ENCODE measurements at regions not wholly inside any gene's neighbourhood (a gene's known extent, or its start where the extent isn't known, plus 50 kb on each side); places are given as distances from the start of the nearest gene placed in this dataset.

DNA sequence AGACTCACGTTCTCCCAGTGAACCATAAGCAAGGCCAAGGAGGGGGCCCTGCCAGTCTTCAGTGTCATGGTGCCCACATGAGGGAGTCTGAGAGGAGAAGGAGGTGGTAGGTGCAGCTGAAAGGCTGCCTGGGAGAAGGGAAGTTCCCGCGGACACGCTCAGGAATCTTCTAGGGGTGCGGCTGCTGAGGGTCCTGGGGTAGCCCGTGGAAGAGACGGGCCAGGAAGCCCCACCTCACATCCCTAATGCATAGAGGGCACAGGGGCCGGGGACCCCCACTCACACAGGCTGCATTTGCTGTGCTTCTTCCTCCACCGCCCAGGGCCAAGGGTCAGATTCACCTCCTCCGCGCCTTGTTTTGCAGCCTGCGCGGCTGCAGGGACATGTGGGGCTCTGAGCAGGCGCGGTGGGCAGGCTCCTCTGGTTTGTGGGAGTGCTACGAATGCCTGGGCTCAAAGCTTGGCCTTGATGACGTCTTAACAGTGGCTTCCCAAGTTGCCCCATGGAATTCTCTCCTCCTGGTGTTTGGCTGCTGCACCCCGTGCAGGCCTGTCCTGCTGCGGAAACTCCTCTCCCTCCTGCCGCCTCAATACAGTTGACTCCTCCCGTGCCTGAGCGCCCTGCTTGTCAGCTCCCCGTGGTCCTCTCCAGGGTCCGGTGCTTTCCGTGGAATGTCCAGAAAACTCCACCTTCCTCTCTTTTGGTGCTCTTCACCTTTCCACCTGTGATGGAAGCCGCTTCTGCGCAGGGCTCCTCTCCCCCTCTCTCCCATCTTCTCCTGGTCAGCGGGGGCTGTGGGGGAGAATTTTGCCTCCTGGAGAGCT lies 95.7 kb downstream of the VAPA start:
- no peak for DNase-seq

DNA sequence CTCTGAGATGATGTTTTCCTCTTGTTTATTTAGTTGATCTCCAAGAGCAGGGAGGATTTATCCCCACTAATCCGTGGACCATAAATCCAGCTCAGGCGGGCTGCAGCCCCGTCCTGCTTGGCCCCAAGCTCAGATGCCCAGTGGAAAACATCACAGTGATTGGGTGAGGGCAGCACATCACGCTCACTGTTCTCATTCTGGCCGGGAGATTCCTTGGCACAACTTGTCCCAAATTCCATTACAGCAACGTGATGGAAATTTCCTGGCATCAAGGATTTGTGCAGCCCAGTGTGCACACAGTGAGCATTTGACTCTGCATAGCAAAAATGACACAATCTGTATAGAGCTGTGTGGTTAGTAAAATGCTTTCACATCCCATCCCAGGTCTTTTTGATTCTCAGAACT lies 96.8 kb downstream of the VAPA start:
- DNase-seq = no peak

DNA sequence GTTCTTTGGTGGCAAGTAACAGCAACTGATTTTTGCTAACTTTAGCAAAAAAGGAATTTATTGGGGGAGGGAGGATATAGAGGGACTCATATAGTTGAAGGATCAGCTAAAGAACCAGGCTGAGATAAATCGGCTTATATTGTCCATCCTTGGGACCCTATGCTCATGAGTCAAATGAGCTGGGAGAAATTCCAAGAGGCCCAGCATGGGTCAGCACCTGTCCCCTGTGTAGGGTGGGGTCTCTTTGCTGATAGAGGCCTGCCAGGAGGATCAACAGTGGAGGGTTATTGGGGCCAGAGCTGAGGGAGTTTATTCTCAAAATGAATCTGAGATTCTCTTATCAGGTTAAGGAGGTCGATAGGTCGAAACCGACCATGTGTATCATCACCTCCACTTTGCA lies 97.2 kb downstream of the VAPA start:
- no peak for DNase-seq

DNA sequence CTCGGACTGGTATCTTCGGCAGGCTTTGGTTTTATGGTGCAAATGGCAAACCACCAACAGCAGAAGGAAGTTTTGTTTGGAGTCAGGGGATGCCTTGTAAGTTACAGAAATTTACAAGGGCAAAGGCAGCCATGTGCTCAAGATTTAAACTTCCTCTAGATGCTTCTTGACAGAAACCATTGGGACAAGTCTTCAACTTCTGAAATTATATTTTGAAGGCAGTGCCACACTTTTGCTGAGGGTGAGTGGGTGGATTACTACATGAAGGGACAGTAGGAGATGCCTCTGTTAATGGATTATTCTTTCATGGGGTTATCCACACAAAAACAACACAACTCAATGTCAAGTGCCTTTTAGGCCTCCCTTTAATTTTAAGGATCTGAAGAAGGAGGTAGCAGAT lies 97.9 kb downstream of the VAPA start:
- DNase-seq = no peak

DNA sequence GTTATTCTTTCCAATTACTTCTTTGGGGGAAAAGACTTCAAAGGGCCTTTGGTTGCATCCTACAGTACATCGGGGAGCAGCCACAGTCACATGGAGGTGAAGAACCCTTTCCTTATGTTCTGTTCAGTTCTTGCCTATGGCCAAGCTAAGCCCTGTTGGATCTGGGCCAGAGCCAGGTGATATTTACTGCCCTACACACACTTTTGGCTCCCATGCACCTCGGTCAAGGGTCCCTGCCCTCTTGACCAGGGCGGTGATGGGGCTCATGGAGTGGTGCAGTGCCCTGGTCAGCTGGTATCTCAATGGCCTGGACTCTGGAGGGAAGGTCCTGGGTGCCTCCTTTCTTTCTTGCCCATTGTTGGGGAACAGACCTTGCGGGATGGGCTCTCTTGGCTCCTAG lies 98.7 kb downstream of the VAPA start:
- DNase-seq = no peak

DNA sequence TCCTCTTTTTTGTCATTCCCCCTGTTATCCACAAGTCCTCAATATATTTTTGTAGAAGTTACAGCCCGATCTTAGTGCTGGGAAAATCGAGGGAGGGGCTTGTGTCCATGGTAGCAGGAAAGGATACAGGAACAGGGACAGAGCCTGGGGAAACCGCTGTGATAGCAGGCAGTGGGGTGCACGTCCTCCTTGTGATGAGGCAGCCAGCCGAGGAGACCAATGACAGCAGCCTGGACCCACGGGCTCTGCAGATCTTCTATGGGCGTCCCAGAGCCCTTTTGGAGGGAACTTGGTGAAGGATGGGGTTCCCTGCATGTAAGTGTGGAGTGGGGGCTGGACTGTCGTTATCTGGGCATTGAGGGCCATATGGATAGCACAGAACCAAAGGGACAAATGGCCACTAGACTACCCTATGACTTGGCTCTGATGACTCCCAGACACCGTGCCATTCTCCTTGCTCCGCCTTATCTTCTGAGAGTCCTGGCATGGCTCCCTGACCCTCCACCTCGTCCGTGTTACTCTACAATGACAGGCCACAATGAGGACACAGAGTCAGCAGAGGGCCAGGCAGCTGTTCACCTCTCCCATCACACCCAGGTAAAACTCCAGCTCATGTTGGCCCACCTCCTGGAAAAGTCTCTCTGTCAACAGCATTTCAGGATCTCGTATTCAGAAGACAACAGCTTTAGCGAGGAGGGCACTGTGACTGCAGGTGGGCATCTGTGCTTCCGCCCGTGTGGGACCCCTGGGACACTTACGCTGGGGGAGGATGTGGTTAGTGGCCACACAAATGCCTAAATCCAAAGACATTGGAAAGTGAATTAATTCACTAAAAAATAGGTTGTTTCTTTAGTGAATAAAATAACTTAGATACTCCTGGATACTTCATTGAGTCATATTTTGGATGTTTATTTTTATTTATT lies 100.1 kb downstream of the VAPA start:
- DNase-seq = no peak

DNA sequence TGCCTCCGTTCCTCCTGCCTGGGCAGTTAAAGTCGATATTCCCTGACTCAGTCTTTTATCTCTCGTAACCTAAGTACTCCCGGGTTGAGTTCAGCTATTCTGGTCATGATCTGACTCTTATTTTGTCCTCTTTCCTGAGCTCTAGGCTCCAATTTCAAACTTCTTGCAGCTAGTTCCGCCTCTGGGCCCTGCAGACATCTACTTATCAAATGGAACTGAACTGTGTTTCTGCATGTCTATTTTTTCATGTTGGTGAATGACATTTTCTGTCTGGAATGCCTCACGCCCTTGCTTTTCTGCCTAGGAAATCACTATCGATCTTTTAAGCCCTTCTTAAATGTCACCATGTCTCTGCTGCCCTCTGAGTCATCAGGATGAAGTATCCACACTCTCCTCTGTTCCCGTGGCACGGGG lies 101.5 kb downstream of the VAPA start:
- no peak for DNase-seq

DNA sequence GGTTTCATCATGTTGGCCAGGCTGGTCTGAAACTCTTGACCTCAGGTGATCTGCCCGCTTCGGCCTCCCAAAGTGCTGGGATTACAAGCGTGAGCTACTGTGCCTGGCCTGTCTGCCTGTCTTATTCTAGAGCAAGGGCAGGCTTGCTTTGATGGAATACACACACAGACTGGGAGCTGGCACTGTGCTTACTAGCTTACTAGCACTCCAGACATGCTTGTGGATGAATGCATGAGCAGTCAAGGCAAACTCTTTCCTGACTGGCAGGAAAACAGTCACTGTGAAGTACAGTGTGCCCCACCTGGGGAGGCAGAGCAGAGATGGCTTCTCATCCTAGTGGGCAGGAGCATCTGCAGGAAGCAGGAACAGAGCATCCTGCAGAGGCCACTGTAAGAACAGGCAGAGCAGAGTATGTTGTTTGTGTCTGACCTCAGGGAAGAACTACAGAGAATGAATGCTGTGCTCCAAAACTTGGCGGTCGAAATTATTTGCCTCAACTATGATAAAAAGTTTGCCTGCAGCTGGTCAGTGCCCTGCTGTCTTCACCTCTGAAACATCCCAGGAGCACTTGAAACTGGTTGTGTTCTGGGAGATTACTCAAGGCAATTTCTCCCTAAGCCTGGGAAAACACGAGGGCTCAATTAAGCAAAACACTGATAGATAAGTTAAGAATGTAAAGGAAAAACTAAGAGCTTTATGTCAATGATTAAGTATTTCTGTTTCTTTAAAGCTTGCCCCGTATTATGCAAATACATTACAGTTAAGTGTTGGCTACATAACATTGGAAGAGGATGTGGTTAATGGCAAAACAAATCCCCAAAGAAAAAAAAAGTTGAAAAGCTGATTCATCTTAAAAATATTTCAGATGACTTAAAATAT lies 102.4 kb downstream of the VAPA start:
- no peak for DNase-seq

DNA sequence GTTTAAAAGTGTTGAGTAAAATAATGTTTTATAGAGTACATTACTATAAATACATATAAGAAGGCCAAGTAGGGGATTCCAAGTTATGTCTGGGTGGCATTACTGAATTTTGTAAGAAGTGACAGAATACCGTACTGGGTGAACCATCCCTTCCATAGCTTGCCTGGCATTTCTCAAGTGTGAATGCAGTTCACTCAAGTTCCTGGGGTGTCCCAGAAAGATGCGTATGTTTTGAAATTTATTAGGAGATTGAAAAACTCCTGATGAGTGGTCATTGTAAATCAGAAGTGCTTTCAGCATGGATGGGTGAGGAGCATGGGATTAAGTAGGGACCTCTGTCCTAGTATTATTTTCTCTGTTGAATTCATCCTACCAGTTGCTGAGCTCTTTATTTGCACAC lies 103.2 kb downstream of the VAPA start:
- no peak for DNase-seq

DNA sequence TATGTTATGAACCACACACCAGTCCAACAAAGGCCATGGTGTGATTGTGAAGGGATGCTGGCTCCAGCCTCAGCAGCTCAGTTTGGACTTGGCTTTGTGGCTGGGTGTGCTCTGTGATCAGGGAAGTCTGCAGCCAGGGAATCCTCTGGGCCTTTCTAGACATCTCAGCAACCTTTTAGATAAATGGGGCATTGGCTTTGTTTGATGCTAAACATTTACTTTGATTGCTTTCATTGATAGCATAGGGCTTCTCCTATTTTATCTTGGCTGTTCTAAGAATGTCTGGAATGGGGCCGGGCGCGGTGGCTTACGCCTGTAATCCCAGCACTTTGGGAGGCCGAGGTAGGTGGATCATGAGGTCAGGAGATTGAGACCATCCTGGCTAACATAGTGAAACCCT lies 104.5 kb downstream of the VAPA start:
- DNase-seq = no peak

DNA sequence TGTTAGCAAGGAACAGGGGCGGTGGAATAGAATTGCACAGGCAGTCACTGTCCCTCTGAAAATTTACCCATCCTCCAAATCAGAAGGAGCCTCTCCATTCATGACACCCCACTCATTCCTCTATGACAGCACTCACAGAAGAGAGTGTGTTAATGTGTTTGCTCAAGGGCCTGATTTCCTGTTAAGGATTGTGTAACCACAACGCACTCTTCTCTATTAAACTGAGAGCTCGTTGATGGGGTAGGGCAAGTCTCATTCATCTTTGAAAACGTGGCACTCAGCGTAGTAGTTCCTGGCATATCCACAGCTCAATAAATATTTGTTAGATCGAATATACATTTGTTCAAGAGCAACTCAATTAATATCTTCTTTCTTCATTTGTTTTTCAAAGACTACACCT lies 106.4 kb downstream of the VAPA start:
- DNase-seq = no peak

DNA sequence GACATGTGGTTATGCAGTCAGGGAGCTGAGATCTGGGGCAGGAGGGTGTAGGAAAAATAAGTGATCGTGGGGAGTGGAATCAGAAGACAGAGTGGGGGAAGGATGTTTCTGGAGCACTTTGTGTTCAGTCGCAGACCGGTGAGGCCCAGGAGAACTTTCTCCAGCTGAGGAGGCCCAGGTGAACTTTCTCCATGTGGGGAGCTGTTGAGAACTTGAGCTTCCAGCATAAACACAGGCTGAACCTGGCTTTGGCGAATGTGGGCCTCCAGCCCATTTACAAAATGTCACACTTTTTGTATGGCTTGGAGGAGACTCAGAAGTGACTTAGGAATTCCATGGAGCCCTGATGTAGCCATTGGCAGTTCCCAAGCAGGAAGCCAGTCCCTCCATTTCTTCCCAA lies 108.5 kb downstream of the VAPA start:
- DNase-seq = no peak

DNA sequence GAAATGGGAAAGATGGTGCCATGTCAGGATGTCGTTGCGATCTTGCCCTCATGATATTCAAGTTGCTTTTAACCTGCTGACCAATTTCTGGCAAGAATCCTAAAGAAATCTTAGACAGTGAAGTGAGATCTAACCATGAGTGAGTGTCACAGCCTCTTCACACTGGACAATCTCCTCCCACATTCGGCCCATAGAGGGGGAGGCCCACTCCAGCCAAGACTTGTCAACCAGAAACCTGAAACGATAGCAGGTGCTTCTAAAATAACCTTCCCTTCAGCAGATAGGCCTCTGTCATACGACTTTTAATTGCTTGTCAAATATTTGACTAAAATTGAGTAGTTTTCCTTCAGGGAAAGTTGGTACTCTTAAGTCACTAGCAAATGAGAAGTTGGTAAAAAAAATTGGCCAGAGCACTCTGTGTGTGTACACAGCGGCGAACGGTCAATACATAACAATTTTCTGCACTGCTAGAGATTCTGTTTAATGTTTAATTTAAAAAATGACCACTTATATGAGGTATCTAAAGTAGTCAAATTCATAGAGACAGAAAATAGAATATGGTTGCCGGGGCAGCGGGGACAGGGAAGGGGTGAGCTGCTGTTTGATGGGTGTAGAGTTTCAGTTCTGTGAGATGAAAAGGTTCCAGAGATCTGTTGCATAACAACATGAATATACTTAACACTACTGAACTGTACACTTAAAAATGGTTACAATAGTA lies 110.2 kb downstream of the VAPA start:
- no peak for DNase-seq

DNA sequence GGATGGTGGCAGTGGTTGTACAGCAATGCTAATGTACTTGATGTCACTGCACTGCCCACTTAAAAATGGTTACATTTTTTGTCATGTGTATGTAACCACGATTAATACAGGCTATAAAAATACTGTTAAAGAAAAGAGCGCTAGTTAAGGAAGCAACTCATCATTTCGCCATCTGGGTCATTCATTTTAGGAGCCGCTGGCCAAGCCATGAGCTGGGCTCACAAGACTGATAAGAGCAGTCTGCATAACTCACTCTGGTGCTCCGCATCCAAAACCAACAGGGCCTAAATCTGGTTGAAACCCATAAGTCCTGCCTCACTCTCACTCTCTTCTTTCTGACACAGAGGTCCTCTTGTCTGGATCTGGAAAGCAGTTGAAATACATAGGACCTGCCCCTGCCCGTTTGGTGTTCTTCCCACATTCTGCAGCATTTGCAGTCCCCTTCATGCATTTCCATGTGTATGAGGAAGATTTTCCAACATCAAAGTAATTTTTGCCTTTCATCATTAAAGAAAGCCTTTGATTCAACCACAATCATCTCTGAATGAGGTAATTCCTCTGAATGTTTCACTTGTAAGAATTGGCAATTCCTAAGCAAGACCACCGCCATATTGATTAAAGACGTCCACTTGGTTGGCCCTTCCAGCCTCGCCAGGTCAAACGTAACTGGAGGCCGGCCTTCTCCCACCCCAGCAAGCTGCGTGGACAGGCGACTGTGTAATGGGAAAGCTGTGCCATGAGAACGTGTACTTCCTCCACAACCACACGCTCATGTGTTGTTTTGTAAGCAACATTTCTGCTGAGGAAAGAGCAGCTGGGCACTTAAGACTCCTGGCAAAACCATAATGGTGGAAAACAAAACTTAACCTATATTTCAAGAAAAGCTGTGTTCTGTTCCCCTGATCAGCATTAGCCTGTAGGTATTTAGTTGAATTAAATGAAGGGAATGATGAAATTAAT lies 112.2 kb downstream of the VAPA start:
- DNase-seq = no peak

DNA sequence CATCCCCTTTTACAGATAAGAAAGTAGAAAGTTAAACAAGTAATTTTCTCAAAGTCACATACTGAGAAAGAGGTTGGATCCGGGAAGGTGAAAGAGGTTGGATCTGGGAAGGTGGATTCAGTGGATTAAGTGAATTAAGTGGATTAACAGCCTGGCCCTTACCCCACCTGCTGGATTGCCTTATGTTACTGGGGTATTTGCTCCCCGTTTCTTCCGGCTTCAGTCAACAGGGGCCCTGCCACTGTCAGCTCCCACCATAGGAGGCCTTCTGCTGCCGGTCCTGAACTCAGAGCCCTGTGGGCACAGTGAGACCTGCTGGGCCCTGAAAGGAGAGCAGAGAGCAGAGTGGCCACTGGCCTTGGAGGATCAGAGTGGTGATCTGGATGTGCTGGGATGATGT lies 113.2 kb downstream of the VAPA start:
- DNase-seq = no peak

DNA sequence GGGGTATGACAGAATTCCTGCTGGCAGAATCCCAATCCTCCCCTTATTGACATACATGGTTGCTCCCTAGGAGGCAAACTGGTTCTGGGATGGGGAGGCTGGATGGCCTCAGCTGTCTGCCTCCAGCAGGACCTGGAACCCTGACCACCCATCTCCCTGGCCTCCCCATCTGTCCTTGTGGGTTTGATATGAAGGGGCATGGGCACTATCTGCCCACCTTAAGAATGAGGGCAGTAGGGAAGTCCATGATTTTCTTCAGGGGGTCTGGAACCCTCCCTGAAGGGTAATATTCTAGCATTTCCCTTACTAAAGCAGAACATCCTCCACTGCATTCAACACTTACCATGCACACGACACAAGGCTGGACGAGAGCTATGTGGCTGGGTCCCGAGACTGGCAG lies 113.6 kb downstream of the VAPA start:
- no peak for DNase-seq

DNA sequence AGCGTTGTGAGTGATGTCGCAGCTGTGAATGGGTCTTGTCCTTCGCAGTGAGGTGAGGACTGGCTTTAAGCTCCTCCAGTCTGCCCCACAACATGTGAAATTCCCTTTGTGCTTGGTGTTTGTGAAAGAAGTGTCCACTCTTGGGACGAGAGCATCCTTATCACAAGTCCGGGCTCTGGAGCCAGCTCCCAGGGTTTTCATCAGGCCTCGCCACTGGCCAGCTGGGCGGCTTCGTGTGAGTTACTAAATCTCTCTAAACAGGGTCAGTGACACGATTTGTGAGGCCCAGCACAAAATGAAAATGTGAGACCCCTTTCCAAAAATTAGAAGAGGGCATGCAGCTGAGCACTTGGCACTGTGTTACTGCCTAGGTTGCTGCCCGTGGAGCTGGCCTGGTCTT lies 115.9 kb downstream of the VAPA start:
- DNase-seq = no peak

DNA sequence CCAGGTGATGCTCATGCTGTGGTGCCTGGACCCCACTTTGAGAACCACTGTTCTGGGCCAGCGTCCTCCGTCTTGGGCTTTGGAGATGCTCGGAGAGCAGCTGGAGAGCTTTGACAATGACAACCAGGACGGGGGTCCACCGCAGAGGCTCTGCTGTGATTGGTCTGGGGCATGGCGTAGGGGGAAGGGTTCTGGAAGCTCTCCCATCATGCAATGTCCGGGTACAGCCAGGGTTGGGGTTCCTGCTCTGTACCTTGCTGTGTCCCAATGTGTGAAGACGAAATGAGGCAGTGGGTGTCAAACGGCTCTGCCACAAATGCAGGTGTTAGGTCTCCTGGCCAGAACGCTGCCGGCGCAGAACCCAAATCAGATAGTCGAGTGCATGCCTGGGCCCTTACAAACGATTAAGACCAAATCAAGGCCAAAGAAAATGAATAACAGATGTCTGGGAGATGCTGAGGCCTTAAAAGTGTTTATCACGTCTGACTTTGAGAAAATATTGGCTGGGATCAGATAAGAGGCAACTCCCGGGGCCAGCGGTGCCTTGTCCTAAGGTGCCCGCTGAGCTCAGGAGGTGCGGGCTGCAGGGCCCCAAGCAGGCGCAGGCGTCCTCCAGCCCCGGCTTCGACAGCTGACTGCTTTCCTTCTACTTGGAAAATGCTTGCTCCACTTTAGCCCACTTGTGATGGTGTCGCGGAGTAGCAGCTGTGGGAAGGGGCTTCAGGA lies 117.2 kb downstream of the VAPA start:
- DNase-seq = no peak

DNA sequence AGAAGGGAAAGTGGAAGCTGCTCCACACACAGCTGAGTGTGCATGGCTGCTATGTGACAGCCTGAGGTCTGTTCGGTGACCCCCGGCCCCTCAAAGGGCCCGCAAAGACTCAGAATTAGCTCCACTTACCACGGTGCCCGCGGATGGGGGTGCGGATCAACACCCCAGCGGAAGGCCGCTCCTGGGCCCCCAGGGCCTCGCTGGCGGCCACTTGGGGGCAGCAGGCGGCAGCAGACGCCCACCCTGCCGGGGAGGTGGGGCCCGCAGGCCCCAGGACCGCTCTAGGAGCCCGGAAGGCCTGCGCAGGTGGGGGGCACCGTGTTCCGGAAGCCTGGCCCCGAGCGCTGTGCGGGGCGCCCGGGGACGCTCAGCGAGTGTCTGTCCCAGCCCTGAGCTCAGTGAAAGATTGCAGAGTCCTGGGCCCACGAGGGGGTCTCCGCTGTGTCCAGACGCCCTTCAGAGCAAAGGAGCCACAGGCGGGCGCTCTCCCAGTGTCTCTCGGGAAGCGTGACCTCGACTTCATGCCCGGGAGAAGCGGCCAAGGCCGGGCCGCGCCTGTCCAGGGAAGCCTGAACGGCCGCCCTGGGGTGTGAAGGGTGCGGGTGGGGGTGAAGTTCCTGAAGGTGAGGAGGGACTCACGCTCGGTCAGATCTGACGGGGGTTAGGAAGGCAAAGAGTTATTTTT lies 118.7 kb downstream of the VAPA start:
- DNase-seq = no peak

DNA sequence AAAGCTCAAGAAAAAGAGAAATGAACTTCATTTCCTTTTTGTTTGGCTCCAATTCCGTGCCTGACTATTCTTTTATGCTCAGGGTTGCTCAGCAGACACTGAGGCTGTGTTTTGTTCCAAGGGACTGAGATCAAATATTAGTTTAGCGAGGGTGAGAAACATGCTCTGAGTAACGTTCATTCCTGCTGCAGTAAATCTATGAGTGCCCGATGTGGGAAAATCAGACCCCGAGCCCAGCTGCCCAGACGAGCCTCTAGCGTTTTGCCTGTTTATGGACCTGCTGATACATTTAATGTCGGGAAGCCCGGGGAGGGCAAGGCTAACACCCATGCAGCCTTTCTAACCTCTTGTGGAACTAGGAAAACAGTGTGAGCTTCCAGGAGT lies 119.2 kb downstream of the VAPA start:
- DNase-seq = no peak
